ENCODE measurements at regions not wholly inside any gene's neighbourhood (a gene's known extent, or its start where the extent isn't known, plus 50 kb on each side); places are given as distances from the start of the nearest gene placed in this dataset.

GRCh38 chr16:64321066-64321465 is 800.8 kb downstream of the CDH11 start:
- no peaks in the 10 kb centered on the region for H3K9me3 ChIP-seq (ENCODE audit: low read depth)
- H3K4me1 ChIP-seq (ENCODE audit: insufficient read depth) = no peaks in the 10 kb centered on the region
- H3K27me3 ChIP-seq = no peaks in the 10 kb centered on the region
- H3K36me3 ChIP-seq (replicated peaks; ENCODE audit: insufficient read depth, low read depth) = no peaks in the 10 kb centered on the region
- H3K79me2 ChIP-seq = no peaks in the 10 kb centered on the region
- 94% methylated on average over 1 of the region's 1 CpG for WGBS (ENCODE audit: low lambda C conversion rate, missing lambda C conversion rate)
- no peaks in the 10 kb centered on the region for H4K20me1 ChIP-seq (ENCODE audit: insufficient read depth, poor library complexity, severe bottlenecking)
- H3K4me3 ChIP-seq = no peak overlapping the region
- H3K4me2 ChIP-seq = no peak overlapping the region
- no peak for DNase-seq (ENCODE audit: low spot score)
- no peaks in the 10 kb centered on the region for H3K9me2 ChIP-seq (replicated peaks; ENCODE audit: insufficient read depth)
- no peak overlapping the region for H3K27ac ChIP-seq
- no peak overlapping the region for H2AFZ ChIP-seq
- TF ChIP-seq EZH2 (IDR thresholded peaks at IDR 0.05; ENCODE audit: borderline replicate concordance) = no peak
- TF ChIP-seq EZH2phosphoT487 (IDR thresholded peaks at IDR 0.05; ENCODE audit: low read depth, severe bottlenecking, unreplicated experiment) = no peak
- no peak for TF ChIP-seq CTCF (IDR thresholded peaks at IDR 0.05; ENCODE audit: poor library complexity)

GRCh38 chr16:64317601-64318000 is 804.3 kb downstream of the CDH11 start:
- Histone ChIP-seq H4K20me1 (ENCODE audit: insufficient read depth, poor library complexity, severe bottlenecking) (no peaks in the 10 kb centered on the region), H3K27ac (no peak overlapping the region), H3K36me3 (replicated peaks; ENCODE audit: insufficient read depth, low read depth) (no peaks in the 10 kb centered on the region), H3K4me1 (ENCODE audit: insufficient read depth) (no peaks in the 10 kb centered on the region), H3K4me2 (no peak overlapping the region), H3K4me3 (no peak overlapping the region), H3K9me3 (ENCODE audit: low read depth) (no peaks in the 10 kb centered on the region), H3K79me2 (no peaks in the 10 kb centered on the region), H3K27me3 (no peaks in the 10 kb centered on the region), H3K9me2 (replicated peaks; ENCODE audit: insufficient read depth) (no peaks in the 10 kb centered on the region), H2AFZ (no peak overlapping the region)
- DNase-seq (ENCODE audit: low spot score) = no peak
- TF ChIP-seq CTCF (IDR thresholded peaks at IDR 0.05; ENCODE audit: poor library complexity) = no peak
- no peak for TF ChIP-seq EZH2phosphoT487 (IDR thresholded peaks at IDR 0.05; ENCODE audit: low read depth, severe bottlenecking, unreplicated experiment)
- TF ChIP-seq EZH2 (IDR thresholded peaks at IDR 0.05; ENCODE audit: borderline replicate concordance) = no peak
- WGBS (ENCODE audit: low lambda C conversion rate, missing lambda C conversion rate) = 100% methylated on average over 1 of the region's 1 CpG

- peaks cover 2% of the 10 kb centered on the region for H3K9me3 ChIP-seq (ENCODE audit: low read depth)
These were observed 808.1 kb downstream of the CDH11 start for GRCh38 chr16:64313726-64314125.

More at GRCh38 chr16:64313726-64314125, 808.1 kb downstream of the CDH11 start:
- H3K4me2 ChIP-seq = no peak overlapping the region
- no peaks in the 10 kb centered on the region for H4K20me1 ChIP-seq (ENCODE audit: insufficient read depth, poor library complexity, severe bottlenecking)
- no peak overlapping the region for H3K4me3 ChIP-seq
- H3K36me3 ChIP-seq (replicated peaks; ENCODE audit: insufficient read depth, low read depth) = no peaks in the 10 kb centered on the region
- H3K79me2 ChIP-seq = no peaks in the 10 kb centered on the region
- no peak overlapping the region for H2AFZ ChIP-seq
- no peaks in the 10 kb centered on the region for H3K4me1 ChIP-seq (ENCODE audit: insufficient read depth)
- no peak for DNase-seq (ENCODE audit: low spot score)
- TF ChIP-seq CTCF (IDR thresholded peaks at IDR 0.05; ENCODE audit: poor library complexity) (no peak), EZH2phosphoT487 (IDR thresholded peaks at IDR 0.05; ENCODE audit: low read depth, severe bottlenecking, unreplicated experiment) (no peak)
- no peaks in the 10 kb centered on the region for H3K9me2 ChIP-seq (replicated peaks; ENCODE audit: insufficient read depth)
- H3K27ac ChIP-seq = no peak overlapping the region
- 98% methylated on average over 4 of the region's 4 CpGs for WGBS (ENCODE audit: low lambda C conversion rate, missing lambda C conversion rate)
- H3K27me3 ChIP-seq = no peaks in the 10 kb centered on the region
